ENCODE measurements at regions not wholly inside any gene's neighbourhood (a gene's known extent, or its start where the extent isn't known, plus 50 kb on each side); places are given as distances from the start of the nearest gene placed in this dataset.

- H3K4me3 ChIP-seq (ENCODE audit: low read depth, low read length) = no peak overlapping the region
- in situ Hi-C loops (cut with HindIII; ENCODE audit: low pct_ligation_motif_present, low sequenced_read_pairs) = no loop called here
- no peak for DNase-seq
- H3K36me3 ChIP-seq (replicated peaks) = no peaks in the 10 kb centered on the region
- no peak for TF ChIP-seq CTCF (IDR thresholded peaks at IDR 0.05; ENCODE audit: low read depth, low read length, missing control alignments)
- no peaks in the 10 kb centered on the region for H3K27me3 ChIP-seq (replicated peaks)
- H3K27ac ChIP-seq = no peak overlapping the region
Measured at GRCh38 chr9:12566404-12567090, 126.6 kb upstream of the TYRP1 start.

- no peaks in the 10 kb centered on the region for H3K27me3 ChIP-seq (replicated peaks)
- no peak for TF ChIP-seq CTCF (IDR thresholded peaks at IDR 0.05; ENCODE audit: low read depth, low read length, missing control alignments)
- no peak overlapping the region for H3K27ac ChIP-seq
- no peaks in the 10 kb centered on the region for H3K36me3 ChIP-seq (replicated peaks)
- in situ Hi-C loops (cut with HindIII; ENCODE audit: low pct_ligation_motif_present, low sequenced_read_pairs) = no loop called here
- H3K4me3 ChIP-seq (ENCODE audit: low read depth, low read length) = no peak overlapping the region
- no peak for DNase-seq
Measured at GRCh38 chr9:12584656-12585522, 108.3 kb upstream of the TYRP1 start.

- no peaks in the 10 kb centered on the region for H3K27me3 ChIP-seq (replicated peaks)
- H3K36me3 ChIP-seq (replicated peaks) = no peaks in the 10 kb centered on the region
- no peak overlapping the region for H3K4me3 ChIP-seq (ENCODE audit: low read depth, low read length)
- in situ Hi-C loops (cut with HindIII; ENCODE audit: low pct_ligation_motif_present, low sequenced_read_pairs) = no loop called here
- no peak for DNase-seq
- TF ChIP-seq CTCF (IDR thresholded peaks at IDR 0.05; ENCODE audit: low read depth, low read length, missing control alignments) = no peak
- H3K27ac ChIP-seq = no peak overlapping the region
Measured at GRCh38 chr9:12595400-12595799, 97.8 kb upstream of the TYRP1 start.

- H3K36me3 ChIP-seq (replicated peaks) = no peaks in the 10 kb centered on the region
- H3K27ac ChIP-seq = no peak overlapping the region
- H3K27me3 ChIP-seq (replicated peaks) = no peaks in the 10 kb centered on the region
- peak; percentile 49 for DNase-seq
- in situ Hi-C loops (cut with HindIII; ENCODE audit: low pct_ligation_motif_present, low sequenced_read_pairs) = no loop called here
- H3K4me3 ChIP-seq (ENCODE audit: low read depth, low read length) = no peak overlapping the region
- TF ChIP-seq CTCF (IDR thresholded peaks at IDR 0.05; ENCODE audit: low read depth, low read length, missing control alignments) = no peak
Measured at GRCh38 chr9:12604164-12604821, 88.9 kb upstream of the TYRP1 start.

- no peak for DNase-seq
- H3K4me3 ChIP-seq (ENCODE audit: low read depth, low read length) = no peak overlapping the region
- H3K27me3 ChIP-seq (replicated peaks) = no peaks in the 10 kb centered on the region
- H3K36me3 ChIP-seq (replicated peaks) = no peaks in the 10 kb centered on the region
- TF ChIP-seq CTCF (IDR thresholded peaks at IDR 0.05; ENCODE audit: low read depth, low read length, missing control alignments) = no peak
- in situ Hi-C loops (cut with HindIII; ENCODE audit: low pct_ligation_motif_present, low sequenced_read_pairs) = no loop called here
- no peak overlapping the region for H3K27ac ChIP-seq
Measured at GRCh38 chr9:12612211-12612770, 80.9 kb upstream of the TYRP1 start.
